GM18507 (cell line): ENCODE measurements at regions not wholly inside any gene's neighbourhood (a gene's known extent, or its start where the extent isn't known, plus 50 kb on each side); places are given as distances from the start of the nearest gene placed in this dataset.
"Not testable (repeated sequence)": the region's sequence is repeated elsewhere in the genome, so short reads cannot be mapped to it uniquely, and the experiment has no call there.

Experiments
- DNase-seq: peaks from one replicate; pipeline ENCODE4 v3.0.0; 2011; ENCODE audit warnings: low read depth; ENCODE audit not compliant: insufficient read length; ENCODE audit errors: extremely low spot score
- FAIRE-seq: peaks from 2 replicates; lab custom pipeline; 2011; peaks lifted over from hg19 to GRCh38; lab: Jason Lieb, UNC

GRCh38 chr18:30852541-30852940 lies 190.0 kb downstream of the DSC3 start:
- FAIRE-seq, result no peak

GRCh38 chr18:30839056-30839561 lies 203.4 kb downstream of the DSC3 start:
- FAIRE-seq, DNase-seq: not testable (repeated sequence)

More at GRCh38 chr18:30852541-30852940, 190.0 kb downstream of the DSC3 start:
- no peak for DNase-seq

GRCh38 chr18:30828700-30829099 lies 213.8 kb downstream of the DSC3 start:
- no peak for FAIRE-seq
- DNase-seq, result no peak

DNA sequence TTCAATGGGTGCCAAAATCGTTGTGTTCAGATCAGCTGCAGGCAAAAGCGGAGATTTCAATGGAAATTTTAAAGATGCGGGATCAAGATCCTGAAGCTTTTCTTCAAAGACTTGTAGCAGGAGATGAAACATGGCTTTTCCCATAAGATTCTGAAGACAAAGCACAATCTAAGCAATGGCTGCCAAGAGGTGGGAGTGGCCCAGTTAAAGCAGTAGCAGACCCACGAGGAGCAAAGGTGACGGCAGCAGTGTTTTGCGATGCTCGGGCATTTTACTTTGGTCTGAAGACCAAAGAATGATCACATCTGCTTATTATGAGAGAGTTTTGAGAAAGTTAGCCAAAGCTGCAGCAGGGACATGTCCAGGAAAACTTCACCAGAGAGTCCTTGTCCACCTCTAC lies 222.9 kb downstream of the DSC3 start:
- no peak for FAIRE-seq
- DNase-seq, result no peak

DNA sequence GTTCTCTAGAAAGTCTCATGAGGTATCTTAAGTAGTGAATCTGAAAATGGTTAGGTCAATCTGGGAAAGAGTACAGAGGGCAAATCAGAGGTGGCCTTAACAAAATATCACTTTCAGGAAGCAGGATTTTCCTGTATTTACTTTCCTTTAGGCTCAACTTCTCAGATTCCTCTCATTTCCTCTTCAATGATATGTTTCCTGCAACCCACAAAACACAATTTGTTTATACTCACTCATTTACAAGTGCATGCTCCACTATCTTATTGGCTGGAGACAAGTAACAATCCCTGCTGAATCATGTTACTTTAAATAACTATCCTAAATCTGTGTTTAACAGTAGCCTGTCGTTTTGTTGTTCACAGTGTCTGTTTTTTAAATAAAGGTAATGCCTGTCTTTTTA lies 228.1 kb downstream of the DSC3 start:
- no peak for FAIRE-seq

GRCh38 chr18:30811580-30811979 lies 231.0 kb downstream of the DSC3 start:
- FAIRE-seq, result no peak
- DNase-seq, result no peak

More for the DNA sequence above, 228.1 kb downstream of the DSC3 start:
- DNase-seq, result no peak

- DNase-seq (no peak), FAIRE-seq (no peak)
Observed at GRCh38 chr18:30810580-30810979, 232.0 kb downstream of the DSC3 start.

- FAIRE-seq (no peak), DNase-seq (no peak)
Observed at GRCh38 chr18:30806823-30807222, 235.7 kb downstream of the DSC3 start.

GRCh38 chr18:30800800-30801199 lies 241.7 kb downstream of the DSC3 start:
- no peak for FAIRE-seq
- DNase-seq, result no peak

DNA sequence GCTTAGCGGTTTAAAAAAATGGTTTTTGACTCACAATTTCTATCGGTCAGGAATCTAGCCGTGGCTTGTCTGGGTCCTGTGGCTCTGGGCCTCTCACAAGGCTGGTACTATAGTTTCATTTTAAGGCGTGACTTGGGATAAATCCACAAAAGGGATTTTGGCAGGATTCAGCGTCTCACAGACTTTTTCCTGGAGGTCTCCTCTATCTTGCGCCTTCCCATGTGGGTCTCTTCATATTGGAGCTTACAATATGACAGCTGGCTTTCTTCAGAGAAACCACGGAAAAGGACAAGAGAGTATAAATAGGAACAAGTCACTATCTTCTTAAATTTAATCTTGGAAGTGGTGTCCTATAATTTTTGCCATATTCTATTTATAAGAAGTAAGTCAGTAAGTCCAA lies 250.5 kb downstream of the DSC3 start:
- DNase-seq (no peak), FAIRE-seq (no peak)

- not testable (repeated sequence) for DNase-seq, FAIRE-seq
Observed at GRCh38 chr18:30788411-30788991, 254.0 kb downstream of the DSC3 start.

- no peak for DNase-seq
- FAIRE-seq, result no peak
Observed at GRCh38 chr18:30787410-30787809, 255.1 kb downstream of the DSC3 start.

DNA sequence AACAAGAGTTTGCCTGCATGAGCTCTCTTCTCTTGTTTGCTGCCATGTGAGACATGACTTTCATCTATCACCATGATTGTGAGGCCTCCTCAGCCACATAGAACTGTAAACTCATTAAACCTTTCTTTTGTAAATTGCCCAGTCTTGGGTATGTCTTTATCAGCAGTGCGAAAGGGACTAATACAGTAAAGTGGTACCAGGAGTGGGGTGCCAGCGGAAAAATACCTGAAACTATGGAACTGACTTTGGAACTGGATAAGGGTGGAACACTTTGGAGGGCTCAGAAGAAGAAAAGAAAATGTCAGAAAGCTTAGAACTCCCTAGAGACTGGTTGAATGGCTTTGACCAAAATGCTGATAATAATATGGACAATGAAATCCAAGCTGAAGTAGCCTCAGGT lies 260.9 kb downstream of the DSC3 start:
- FAIRE-seq (no peak), DNase-seq (no peak)

DNA sequence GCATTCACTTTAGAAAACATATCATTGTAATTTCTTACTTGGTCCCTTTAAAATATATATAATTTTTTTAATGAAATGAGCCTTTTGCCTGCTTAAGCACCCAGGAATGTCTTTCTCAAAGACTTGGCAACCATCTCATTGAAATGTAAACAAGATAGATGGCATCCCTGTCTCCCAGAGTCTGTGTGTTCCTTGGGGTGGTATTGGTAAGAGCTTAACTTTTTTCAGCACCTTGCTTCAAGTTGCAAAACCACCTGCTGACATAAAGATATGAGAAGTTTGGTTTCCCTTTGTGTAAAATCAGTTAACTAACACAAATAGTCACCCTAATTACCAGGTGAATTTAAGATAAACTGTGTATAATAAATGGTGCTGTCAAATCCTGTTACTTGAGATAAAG lies 266.9 kb downstream of the DSC3 start:
- FAIRE-seq, result no peak
- no peak for DNase-seq

DNA sequence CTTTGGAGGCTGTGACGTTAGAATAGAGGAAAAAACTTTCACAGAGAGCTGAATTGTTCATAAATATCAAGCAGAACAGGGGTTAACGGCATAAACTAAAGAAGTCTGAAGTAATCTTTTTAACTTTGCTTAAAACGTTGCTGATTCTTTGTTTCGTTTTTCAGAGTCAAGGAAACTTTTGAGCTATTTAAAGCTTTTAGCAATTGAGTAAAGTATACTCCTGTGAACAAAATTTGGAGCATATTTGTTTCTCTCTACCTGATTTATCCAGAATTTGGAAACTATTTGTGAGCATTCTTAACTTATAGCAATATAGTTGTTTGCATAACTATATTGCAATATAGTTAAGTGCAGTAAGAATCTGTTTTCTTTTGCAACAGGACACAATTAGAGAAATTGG lies 270.4 kb downstream of the DSC3 start:
- not testable (repeated sequence) for FAIRE-seq, DNase-seq

DNA sequence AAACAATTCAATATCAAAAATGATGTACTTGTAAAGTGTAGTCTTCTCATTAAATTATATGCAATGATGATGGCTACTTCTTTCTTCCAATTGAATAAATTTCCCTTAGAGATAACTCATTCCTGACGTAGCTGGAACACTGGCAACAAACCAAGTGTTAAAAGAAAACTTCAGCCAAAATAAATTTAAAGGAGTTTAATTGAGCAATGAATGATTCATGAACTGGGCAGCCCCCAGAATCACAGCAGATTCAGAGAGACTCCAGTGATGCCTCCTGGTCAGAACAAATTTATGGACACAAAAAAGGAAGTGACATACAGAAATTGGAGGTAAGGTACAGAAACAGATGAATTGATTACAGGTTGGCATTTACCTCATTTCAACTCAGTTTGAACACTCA lies 276.5 kb downstream of the DSC3 start:
- DNase-seq, result no peak
- FAIRE-seq, result no peak

DNA sequence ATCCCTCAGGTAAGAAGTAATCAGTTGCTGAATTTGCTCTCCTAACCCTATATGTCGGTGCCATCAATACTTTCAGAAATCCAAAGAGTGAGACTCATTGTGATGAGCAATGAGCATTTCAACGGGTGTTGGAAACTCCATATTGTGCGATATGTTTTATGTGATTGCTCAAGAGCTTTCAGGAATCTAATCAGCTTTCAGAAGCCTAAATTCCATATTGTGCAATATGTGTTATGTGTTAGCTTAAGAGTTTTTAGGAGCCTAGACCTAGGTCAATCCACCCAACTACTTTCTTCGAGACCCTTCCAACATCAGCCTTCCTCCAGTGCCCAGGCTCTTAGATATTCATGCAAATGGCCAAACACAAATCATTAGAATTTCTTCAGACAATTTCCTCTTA lies 277.3 kb downstream of the DSC3 start:
- DNase-seq, result no peak
- FAIRE-seq, result no peak

GRCh38 chr18:30763902-30764350 lies 278.6 kb downstream of the DSC3 start:
- DNase-seq, result no peak
- FAIRE-seq, result no peak

GRCh38 chr18:30754846-30755245 lies 287.7 kb downstream of the DSC3 start:
- DNase-seq, result no peak
- FAIRE-seq, result no peak

DNA sequence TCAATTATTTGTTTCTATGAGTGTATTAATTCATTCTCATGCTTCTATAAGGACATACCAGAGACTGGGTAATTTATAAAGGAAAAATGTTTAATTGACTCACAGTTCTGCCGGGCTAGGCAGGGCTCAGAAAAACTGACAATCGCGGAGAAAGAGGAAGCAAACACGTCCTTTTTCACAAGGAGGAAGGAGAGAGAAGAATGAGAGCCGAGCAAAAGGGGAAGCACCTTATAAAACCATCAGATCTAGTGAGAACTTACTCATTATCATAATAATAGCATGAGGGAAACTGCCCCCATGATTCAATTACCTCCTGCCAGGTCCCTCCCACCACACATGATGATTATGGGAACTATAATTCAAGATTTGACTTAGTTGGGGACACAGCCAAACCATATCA lies 294.0 kb downstream of the DSC3 start:
- FAIRE-seq (no peak), DNase-seq (no peak)

- no peak for DNase-seq
- FAIRE-seq, result no peak
Observed at GRCh38 chr18:30746224-30746623, 296.3 kb downstream of the DSC3 start.

- FAIRE-seq, result no peak
- DNase-seq, result no peak
Observed at GRCh38 chr18:30743033-30743432, 299.5 kb downstream of the DSC3 start.
